SU-DHL-6 (cell line): ENCODE measurements at regions not wholly inside any gene's neighbourhood (a gene's known extent, or its start where the extent isn't known, plus 50 kb on each side); places are given as distances from the start of the nearest gene placed in this dataset.

Experiments used
- H2AFZ ChIP-seq: fragments of 200-600 bp; sonication (generic); 2 replicates; pipeline ENCODE4 v1.6.1; 2014; ENCODE audit warnings: low read depth, mild to moderate bottlenecking, moderate library complexity, mixed read lengths, antibody characterized with exemption, low read length; ENCODE audit not compliant: severe bottlenecking
- H3F3A ChIP-seq: fragments of 200-600 bp; shearing (Covaris generic); 2 replicates; pipeline ENCODE4 v1.6.0; 2016; ENCODE audit warnings: antibody characterized with exemption, mild to moderate bottlenecking; ENCODE audit not compliant: insufficient read depth
- H3K27ac ChIP-seq: fragments of 200-600 bp; sonication (generic); 2 replicates; pipeline ENCODE4 v1.5.1; 2016; ENCODE audit warnings: low read depth, mild to moderate bottlenecking, low read length, moderate library complexity, mixed read lengths
- H3K27me3 ChIP-seq: fragments of 200-600 bp; sonication (generic), shearing (Covaris generic); 2 replicates; pipeline ENCODE4 v1.6.0; 2014; ENCODE audit warnings: mild to moderate bottlenecking, low read length
- H3K36me3 ChIP-seq: fragments of 200-600 bp; sonication (generic); 2 replicates; pipeline ENCODE4 v1.6.1; 2014; ENCODE audit warnings: mild to moderate bottlenecking, low read length, mixed read lengths
- H3K4me2 ChIP-seq: fragments of 300-600, 200-600 bp; shearing (Covaris generic), sonication (generic); 2 replicates; pipeline ENCODE4 v1.6.0; 2014; ENCODE audit warnings: low read length, low read depth, mild to moderate bottlenecking; ENCODE audit not compliant: poor library complexity, severe bottlenecking
- H3K4me3 ChIP-seq: fragments of 200-600 bp; sonication (generic); 2 replicates; pipeline ENCODE4 v1.5.1; 2014; ENCODE audit warnings: antibody characterized with exemption, low read length, mild to moderate bottlenecking, mixed read lengths; ENCODE audit not compliant: insufficient read depth, poor library complexity, severe bottlenecking
- H3K79me2 ChIP-seq: fragments of 200-600 bp; sonication (generic); 2 replicates; pipeline ENCODE4 v1.6.1; 2014; ENCODE audit warnings: mild to moderate bottlenecking, low read length, moderate library complexity; ENCODE audit not compliant: insufficient read depth
- H3K9ac ChIP-seq: fragments of 200-600 bp; sonication (generic); 2 replicates; pipeline ENCODE4 v1.7.0; 2014; ENCODE audit warnings: mild to moderate bottlenecking, low read length
- H3K9me2 ChIP-seq: fragments of 200-600 bp; sonication (generic); replicated peaks from 2 replicates; pipeline ENCODE4 v1.6.1; 2014; ENCODE audit warnings: low read length; ENCODE audit not compliant: insufficient read depth
- H3K9me3 ChIP-seq: fragments of 200-600 bp; sonication (generic); 2 replicates; pipeline ENCODE4 v1.6.1; 2014; ENCODE audit warnings: low read length, mixed read lengths; ENCODE audit not compliant: insufficient read depth
- H4K20me1 ChIP-seq: fragments of 200-600 bp; sonication (generic); 2 replicates; pipeline ENCODE4 v1.6.1; 2014; ENCODE audit warnings: low read depth, mild to moderate bottlenecking, antibody characterized with exemption, low read length, moderate library complexity, mixed read lengths
- EZH2phosphoT487 ChIP-seq: fragments of 200-600 bp; sonication (generic), shearing (Covaris generic); conservative IDR thresholded peaks from 2 replicates; pipeline ENCODE4 v1.6.1; 2018; ENCODE audit warnings: mild to moderate bottlenecking, antibody characterized with exemption, low read length, moderate library complexity, mixed read lengths
- TF ChIP-seq, protein P1 (sequence below): fragments of 200-600 bp; sonication (generic); IDR thresholded peaks from one replicate; pipeline ENCODE4 v1.5.1; 2017; ENCODE audit warnings: antibody characterized with exemption, mild to moderate bottlenecking, low read length, moderate library complexity; ENCODE audit not compliant: insufficient read depth, poor library complexity, severe bottlenecking

DNA sequence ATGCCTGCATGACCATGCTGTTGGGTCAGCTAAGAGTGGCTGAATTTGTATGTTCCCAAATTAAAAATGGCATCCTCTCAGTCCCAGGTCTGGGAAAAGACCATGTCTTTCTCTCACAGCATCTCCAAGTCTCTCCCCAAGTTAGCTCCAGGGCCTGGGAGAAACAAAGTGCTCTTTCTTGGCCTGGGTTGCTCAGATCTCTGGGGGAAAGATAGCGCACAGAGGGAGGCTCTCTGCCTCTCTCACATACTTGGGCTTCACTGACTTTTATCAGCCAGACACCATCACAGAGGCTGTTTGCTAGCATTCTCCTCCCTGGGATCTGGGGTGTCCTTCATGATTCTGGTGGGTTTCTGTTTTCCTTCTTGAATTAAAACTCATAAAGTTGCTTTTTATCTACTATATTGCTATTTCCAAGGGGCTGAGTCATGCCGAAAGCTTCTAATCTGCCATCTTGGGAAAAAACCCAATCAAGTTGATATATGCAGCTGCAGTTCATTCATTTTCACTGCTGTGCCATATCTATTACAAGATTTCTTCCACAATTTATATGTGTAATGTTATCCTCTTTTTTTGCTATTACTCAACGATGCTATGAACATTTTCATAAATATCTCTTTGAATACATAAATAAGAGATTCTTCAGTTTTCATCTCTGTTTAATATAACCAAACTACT, 190.2 kb downstream of the MOXD1 start:
- Histone ChIP-seq H3K36me3 (no peaks in the 10 kb centered on the region), H4K20me1 (no peaks in the 10 kb centered on the region), H3K9me2 (no peaks in the 10 kb centered on the region), H3K27me3 (no peaks in the 10 kb centered on the region), H3K79me2 (no peaks in the 10 kb centered on the region), H3K4me2 (no peak overlapping the region), H3K4me3 (no peak overlapping the region), H3K27ac (no peak overlapping the region), H3F3A (no peaks in the 10 kb centered on the region), H3K9ac (no peak overlapping the region), H2AFZ (no peak overlapping the region), H3K9me3 (no peaks in the 10 kb centered on the region)
- no peak for TF ChIP-seq EZH2phosphoT487
- TF ChIP-seq, protein P1, sequence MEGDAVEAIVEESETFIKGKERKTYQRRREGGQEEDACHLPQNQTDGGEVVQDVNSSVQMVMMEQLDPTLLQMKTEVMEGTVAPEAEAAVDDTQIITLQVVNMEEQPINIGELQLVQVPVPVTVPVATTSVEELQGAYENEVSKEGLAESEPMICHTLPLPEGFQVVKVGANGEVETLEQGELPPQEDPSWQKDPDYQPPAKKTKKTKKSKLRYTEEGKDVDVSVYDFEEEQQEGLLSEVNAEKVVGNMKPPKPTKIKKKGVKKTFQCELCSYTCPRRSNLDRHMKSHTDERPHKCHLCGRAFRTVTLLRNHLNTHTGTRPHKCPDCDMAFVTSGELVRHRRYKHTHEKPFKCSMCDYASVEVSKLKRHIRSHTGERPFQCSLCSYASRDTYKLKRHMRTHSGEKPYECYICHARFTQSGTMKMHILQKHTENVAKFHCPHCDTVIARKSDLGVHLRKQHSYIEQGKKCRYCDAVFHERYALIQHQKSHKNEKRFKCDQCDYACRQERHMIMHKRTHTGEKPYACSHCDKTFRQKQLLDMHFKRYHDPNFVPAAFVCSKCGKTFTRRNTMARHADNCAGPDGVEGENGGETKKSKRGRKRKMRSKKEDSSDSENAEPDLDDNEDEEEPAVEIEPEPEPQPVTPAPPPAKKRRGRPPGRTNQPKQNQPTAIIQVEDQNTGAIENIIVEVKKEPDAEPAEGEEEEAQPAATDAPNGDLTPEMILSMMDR: no peak

DNA sequence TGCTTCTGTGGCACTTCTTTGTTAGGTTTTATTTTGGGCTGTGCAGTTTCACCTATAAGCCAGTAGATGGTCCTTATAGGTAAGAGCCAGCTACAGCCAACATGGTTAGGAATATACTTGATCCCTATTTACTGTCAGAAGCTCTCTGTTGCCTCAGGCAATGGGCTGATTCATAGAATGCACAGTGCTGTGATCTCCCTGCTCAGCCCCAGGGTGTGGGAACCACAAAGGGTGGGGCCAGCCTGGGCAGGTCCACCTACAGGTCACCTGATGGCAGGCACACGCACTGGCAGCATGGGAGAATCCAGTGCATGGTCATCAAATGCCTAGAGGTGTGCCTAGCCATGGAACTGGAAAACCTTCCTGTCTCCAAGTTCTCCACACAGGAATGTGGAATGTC, 191.9 kb downstream of the MOXD1 start:
- no peak for TF ChIP-seq EZH2phosphoT487
- TF ChIP-seq, protein P1: no peak
- Histone ChIP-seq H3K9ac (no peak overlapping the region), H4K20me1 (no peaks in the 10 kb centered on the region), H3K4me3 (no peak overlapping the region), H3K79me2 (no peaks in the 10 kb centered on the region), H3K27me3 (no peaks in the 10 kb centered on the region), H3K36me3 (no peaks in the 10 kb centered on the region), H3K4me2 (no peak overlapping the region), H3K27ac (no peak overlapping the region), H3K9me2 (no peaks in the 10 kb centered on the region), H3K9me3 (no peaks in the 10 kb centered on the region), H2AFZ (no peak overlapping the region), H3F3A (no peaks in the 10 kb centered on the region)

DNA sequence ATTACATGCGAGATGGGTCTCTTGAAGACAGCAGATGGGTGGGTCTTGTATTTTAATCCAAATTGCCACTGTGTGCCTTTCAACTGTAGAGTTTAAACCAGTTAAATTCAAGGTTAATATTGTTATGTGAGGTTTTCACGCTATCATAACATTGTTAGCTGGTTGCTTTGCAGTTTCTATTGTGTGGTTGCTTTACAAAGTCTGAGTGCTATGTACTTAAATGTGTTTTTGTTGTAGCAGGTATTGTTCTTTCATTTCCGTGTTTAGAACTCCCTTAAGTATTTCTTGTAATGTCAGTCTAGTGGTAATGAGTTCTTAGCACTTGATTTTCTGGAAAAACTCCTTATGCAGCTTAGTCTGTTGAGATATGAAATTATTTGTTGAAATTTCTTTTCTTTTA, 193.3 kb downstream of the MOXD1 start:
- no peaks in the 10 kb centered on the region for H3K9me2 ChIP-seq
- H3K9me3 ChIP-seq: no peaks in the 10 kb centered on the region
- H2AFZ ChIP-seq: no peak overlapping the region
- TF ChIP-seq, protein P1: no peak
- TF ChIP-seq EZH2phosphoT487: no peak
- H3F3A ChIP-seq: no peaks in the 10 kb centered on the region
- no peak overlapping the region for H3K27ac ChIP-seq
- no peak overlapping the region for H3K9ac ChIP-seq
- no peaks in the 10 kb centered on the region for H4K20me1 ChIP-seq
- no peaks in the 10 kb centered on the region for H3K27me3 ChIP-seq
- H3K4me3 ChIP-seq: no peak overlapping the region
- no peak overlapping the region for H3K4me2 ChIP-seq
- H3K79me2 ChIP-seq: no peaks in the 10 kb centered on the region
- H3K36me3 ChIP-seq: no peaks in the 10 kb centered on the region
